ENCODE measurements at regions not wholly inside any gene's neighbourhood (a gene's known extent, or its start where the extent isn't known, plus 50 kb on each side); places are given as distances from the start of the nearest gene placed in this dataset.
"Not testable (repeated sequence)": the region's sequence is repeated elsewhere in the genome, so short reads cannot be mapped to it uniquely, and the experiment has no call there.

DNA sequence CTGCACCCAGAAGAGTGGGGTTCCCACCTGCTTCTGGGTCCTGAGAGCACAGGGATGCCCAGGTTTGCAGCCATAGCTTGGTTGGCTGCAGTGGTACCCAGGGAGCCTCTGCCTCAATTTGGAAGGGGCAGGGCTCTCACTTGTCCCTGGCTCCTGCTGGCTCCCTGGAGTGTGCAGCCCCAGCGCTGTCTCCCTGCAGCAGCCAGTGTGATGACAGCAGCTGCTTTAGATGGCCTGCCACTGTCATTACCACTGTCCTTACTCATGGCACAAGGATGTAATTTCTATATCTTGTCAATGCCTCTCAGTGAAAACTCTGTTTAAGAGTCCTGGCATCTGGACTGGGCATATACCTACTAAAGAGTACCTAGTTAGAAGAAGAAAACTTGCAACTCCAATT, 250.9 kb downstream of the KIF20B start:
- no peak for DNase-seq (ENCODE audit: low read depth)

DNA sequence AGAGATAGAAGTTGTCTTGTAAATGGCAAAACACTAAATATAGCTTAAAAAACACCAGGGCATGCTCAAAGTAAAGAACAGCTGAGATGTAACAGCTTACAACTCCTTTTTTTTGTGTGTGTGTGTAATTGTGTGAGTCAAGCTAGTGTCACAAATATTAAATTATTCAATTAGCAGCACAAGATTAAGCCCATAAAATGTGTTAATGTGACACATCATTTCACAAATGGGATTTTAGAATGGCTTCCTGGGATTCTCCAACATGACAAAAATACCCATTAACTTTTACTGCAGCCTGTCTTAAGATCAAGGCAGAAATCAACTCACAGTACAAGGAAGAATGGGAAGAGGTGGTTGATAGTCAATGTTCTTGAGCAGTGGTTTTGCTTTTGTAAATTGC, 251.4 kb downstream of the KIF20B start:
- DNase-seq (ENCODE audit: low read depth): no peak

DNA sequence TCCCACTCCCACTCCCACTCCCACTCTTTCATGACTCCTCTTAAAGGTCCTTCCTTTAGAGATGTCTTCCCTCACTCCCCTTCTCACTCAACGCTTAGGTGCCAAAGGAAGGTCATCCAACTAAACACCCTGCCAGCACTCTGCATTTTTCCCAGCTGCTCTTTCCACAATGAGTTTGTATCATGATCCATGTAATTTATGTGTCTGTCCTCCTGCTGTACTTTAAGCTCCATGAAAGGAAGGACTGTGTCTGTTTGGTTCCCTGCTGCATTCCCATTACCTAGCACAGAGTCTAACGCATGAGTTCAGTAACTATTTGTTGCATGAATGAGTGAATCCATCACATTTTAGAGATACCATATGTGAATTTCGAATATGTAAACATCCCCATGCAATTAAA, 252.7 kb downstream of the KIF20B start:
- DNase-seq (ENCODE audit: low read depth): peak; percentile 11

DNA sequence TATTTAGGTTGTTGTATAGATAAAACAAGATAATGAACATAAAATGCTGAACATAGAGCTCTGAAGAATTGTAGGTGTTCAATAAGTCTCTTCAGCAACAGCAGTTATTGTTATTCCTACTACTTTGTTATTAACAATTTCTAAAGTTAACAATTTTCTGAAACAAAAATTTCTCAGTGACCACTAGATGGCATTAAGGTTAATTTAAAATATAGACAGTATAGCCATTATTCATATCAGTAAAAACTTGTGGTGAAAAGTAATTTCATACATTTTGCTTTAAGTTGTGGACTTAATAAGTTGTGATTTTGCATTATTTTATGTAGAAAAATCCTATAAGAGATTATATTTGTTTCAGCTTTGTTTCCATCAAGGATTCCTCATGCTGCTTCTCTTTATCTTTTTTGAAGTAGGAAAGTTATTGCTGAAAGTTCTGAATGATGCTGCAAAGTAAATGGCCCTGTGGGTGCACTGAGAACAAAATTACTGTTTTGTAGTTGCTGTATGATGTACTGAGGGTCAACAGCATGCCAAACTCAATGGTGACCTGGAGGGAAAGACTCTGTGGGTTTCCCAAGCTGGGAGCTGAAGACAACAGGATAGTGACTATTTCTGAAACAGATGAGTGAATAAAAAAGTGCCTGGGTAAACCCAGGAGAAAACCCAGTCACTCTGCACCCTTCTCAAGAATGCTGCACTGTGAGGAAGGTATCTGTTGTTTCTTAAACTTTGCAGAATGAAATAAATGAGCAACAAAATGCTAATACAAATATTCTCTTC, 253.6 kb downstream of the KIF20B start:
- peak; percentile 23 for DNase-seq (ENCODE audit: low read depth)

DNA sequence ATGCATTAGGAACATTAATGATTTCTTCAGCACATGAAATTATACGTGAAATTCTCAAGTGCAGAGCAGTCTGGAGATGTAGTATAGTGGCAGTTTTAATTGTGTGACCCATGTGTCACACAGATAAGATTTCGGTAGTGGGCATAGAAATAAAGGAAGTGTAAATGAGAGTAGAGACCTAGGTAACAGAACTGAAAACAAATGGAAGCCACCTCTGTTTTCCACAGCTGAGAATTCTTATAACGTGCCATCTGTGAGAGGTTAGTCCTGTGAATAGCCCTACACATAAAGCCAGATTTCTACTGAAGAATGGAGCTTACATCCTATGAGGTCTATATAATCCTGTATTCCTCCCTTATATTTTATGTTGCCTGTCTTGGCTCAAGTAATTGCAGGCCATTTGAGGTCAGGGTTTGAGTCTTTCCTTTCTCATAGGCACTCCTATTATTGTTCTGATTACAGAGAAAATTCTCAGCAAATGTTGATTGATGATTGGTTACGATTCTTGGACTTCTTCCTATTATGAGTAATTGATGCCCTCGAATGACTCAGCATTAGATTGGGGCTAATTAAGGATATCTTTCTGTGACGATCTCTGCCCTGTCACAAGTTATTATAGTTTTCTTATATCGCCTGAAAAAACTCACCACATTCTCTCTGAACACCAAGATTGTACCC, 258.2 kb downstream of the KIF20B start:
- no peak for DNase-seq (ENCODE audit: low read depth)

DNA sequence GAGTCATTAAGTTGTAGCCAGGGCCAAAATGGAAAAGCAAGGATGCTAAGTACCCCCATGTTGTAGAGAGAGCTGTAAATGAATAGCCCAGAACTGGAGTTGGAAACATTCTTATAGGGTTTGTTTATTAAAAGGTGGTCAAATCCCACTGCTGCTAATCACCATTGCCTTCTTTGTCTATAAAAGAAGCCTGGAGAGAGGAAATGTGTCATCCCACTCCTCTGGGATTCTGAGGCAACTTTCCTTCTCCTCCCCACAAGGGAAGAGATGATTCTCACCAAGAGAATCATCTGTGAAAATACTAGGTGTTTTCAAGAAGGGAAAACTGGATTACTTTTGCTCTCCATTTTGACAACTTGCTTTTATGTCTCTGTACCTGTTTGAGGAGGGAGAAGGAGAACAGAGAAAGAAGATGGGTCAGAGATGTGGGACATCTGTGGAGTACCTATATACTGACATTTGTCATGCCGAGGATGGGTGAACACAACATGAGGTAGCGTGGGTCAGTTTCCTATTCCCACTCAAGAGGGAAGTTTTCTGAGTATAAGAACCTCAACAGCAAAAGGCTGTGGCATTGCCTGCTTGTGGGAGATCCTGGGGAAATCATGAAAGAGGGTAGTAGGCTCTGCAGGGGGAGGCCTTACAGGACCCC, 262.2 kb downstream of the KIF20B start:
- DNase-seq (ENCODE audit: low read depth): peak; percentile 27

DNA sequence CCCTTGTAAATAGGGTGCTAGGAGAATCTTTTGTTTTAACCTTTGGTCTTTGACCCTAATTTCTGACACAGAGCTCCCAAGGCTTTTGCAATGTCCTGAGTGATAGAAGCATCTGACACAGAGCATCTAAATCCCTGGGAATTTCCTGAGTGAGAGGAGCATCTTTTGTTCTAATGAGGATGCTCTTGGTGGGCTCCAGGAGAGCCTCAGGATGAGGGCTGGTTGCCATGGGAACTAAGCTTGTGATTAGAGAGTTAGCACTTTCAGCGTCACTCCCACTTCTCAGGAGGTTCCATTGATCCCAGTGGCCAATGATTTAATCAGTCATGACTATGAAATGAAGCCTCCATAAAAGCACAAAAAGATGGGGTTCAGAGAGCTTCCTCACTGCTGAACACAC, 264.8 kb downstream of the KIF20B start:
- DNase-seq (ENCODE audit: low read depth): no peak

DNA sequence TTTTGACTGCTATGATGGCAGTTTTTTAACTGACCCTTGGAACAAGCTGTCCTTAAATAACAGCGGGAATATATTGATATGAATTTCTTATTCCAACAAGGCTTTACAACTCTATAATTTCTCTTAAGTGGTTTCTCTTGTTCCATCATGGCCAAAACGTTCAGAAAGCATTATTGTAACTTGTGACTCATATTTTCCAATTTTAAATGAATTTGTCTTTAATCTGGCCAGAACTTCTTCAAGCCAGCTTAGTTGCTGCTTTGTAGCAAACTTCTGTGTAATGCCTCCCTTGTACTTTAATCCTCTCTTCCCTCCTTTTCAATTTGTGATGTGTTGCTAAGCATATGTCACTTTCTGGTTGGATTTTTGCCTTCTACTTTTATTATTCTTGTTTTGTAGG, 271.9 kb downstream of the KIF20B start:
- no peak for DNase-seq (ENCODE audit: low read depth)

DNA sequence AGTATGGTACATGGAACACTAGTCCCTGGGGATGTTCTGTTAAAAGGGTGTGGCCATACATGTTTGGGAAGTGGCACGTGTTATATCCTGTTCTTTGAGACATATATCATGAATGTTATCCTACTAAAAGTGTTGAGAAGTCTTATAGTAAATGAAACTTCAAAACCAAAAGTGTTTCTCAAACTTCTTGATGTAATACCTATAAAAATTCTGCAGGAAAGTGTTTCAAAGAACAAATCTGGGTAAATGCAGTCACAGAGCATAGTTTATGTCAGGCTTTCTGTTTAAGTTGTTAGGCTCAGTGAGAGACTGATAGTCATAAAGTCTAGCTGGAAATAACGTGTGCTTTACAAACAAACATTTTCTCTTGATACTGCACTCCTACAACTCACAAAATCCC, 273.7 kb downstream of the KIF20B start:
- DNase-seq (ENCODE audit: low read depth): no peak

DNA sequence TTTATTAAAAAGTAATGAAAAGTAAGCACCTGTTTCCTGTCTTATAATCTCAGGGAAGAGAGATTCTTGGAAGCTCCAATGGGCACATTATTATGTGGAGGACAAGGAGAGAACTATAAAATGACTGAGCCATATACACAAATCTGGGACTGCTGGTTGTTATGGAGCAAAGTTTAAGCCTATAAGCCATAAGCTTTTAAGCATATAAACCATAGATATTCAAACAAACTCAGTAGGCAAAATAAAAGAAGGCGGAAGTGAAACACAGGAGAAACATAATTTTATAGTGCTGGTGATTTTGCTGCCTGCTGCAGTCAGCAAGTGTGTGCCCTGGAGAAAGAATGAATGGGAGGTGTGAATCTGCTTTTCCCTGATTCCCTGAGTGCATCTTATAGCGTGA, 274.4 kb downstream of the KIF20B start:
- DNase-seq (ENCODE audit: low read depth): no peak

DNA sequence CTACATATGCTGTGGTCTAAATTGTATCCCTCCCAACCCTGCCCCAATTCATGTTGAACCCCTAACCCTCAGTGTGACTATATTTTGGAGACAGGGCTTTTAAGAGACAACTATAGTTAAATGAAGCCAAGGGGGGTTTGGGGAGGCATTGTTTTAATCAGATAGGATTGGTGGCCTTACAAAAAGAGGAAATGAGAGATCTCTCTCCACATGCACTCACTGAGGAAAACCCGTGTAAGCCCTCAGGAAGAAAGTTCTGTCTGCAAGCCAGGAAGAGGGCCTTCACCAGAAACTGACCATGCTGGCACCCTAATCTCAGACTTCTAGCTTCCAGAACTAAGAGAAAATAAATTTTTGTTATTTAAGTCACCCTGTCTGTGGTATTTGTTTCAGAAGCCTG, 276.7 kb downstream of the KIF20B start:
- no peak for DNase-seq (ENCODE audit: low read depth)

DNA sequence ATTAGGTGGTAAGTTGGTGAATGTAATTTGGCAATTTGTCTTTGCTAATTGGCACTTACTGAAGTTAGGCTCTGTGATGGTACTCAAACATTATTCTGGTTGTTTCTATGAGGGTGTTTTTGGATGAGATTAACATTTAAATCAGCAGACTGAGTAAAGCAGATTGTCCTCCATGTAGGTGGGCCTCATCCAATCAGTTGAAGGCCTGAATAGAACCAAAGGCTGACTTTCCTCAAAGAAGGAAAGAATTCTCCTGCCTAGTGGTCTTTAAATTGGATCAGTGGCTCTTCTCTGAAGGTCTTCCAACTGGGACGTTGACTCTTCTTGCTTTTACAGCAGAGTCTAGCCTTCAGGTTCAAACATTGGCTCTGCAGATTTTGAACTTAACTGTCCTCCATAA, 278.3 kb downstream of the KIF20B start:
- DNase-seq (ENCODE audit: low read depth): no peak

DNA sequence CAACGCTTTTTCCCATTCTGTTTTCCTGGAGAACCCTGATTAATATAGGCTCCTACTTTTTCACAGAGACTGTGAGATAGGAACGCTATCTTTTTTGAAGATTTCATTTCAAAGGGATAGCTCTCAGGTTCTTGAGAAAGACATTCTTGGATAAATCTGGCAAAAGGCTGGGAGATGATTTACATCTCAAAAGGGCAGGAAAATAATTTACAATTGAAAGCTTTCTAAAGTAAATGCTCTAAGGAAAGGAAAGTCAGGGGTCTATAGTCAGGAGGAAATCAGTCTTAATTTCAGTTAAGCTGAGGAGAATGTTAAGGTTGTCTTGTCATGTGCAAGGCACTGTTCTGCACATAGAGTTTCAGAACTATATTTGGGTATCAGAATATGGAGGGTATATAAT, 278.8 kb downstream of the KIF20B start:
- DNase-seq (ENCODE audit: low read depth): no peak

DNA sequence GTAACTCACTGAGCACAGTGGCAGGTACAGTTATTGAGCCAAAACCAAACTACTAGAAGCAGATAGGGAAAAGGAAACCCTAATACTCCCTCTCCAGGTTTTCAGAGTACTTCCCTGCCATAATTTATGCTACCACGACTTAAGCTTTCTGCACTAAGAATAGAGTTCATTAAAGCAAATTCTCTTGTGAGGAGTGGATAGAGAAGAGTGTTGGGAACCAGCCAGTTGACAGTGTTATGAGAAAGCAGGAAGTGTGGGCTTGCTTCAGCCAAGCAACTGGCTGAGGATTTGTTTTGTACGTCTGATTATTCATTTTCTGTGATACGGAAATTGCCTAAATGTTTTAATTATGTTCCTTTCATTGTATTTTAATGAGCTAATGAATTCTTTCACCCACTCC, 280.5 kb downstream of the KIF20B start:
- peak; percentile 22 for DNase-seq (ENCODE audit: low read depth)

DNA sequence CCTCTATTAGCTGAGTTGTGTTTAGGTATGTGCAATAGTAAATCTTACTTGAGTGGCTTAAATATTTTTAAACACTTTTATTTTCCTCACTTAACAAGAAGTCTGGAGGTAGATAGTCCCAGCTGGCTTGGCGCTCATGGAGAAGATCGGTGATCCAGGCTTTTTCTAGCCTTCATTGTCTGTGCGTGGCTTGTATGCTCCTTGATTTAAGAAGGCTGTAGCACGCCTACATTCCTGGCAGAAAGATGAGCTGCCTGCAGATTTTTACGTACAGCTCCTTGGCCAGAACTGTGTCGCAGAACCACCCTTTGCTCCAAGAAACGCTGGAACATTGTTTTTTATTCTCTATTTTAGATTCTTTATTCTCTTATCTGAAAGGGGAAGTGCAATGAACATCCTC, 284.1 kb downstream of the KIF20B start:
- DNase-seq (ENCODE audit: low read depth): no peak

DNA sequence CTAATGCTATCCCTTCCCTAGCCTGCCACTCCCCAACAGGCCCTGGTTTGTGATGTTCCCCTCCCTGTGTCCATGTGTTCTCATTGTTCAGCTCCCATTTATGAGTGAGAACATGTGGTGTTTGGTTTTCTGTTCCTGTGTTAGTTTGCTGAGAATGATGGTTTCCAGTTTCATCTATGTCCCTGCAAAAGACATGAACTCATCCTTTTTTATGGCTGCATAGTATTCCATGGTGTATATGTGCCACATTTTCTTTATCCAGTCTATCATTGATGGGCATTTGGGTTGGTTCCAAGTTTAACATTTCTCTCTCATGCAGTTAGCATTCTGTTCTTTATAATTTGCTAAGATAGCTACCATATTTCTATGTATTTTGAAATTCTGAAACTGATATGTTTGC, 287.0 kb downstream of the KIF20B start:
- not testable (repeated sequence) for DNase-seq (ENCODE audit: low read depth)

DNA sequence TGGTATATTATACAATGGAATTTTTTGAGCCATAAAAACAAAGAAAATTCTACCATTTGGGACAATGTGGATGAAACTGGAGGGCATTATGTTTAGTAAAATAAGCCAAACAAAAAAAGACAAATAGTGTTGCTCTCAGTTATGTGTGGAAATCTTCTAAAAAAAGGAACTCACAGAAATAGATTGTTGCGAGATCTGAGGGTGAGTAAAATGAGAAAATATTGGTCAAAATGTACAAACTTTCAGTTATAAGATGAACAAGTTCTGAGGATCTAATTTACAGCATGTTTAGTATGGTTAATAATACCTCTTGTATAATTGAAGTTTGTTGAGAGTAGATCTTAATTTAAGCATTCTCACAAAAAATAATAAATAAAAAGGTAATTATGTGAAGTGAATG, 291.2 kb downstream of the KIF20B start:
- no peak for DNase-seq (ENCODE audit: low read depth)

DNA sequence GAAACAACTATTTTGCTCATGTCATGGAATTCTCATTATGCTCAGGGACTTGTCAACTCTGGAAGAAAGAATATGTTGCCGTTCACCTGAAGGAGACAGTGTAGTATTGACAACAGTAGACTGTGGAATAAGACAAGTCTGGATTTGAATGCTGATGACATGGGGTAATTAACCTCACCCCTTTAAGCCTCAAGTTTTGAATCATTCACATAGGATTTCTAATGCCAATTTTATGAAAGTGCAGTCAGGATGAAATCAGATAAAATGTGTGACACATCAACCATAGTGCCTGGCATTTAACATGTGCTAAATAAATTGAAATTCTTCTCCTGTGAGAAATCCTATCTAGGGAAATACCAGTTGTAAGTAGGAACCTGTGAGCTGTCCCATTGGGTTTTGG, 305.8 kb downstream of the KIF20B start:
- peak; percentile 75 for DNase-seq (ENCODE audit: low read depth)

DNA sequence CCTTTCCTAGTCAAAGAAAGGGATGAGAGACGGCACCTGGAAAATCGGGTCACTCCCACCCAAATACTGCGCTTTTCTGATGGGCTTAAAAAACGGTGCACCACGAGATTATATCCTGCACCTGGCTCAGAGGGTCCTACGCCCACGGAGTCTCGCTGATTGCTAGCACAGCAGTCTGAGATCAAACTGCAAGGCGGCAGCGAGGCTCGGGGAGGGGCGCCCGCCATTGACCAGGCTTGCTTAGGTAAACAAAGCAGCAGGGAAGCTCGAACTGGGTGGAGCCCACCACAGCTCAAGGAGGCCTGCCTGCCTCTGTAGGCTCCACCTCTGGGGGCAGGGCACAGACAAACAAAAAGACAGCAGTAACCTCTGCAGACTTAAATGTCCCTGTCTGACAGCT, 309.9 kb downstream of the KIF20B start:
- DNase-seq (ENCODE audit: low read depth): not testable (repeated sequence)

DNA sequence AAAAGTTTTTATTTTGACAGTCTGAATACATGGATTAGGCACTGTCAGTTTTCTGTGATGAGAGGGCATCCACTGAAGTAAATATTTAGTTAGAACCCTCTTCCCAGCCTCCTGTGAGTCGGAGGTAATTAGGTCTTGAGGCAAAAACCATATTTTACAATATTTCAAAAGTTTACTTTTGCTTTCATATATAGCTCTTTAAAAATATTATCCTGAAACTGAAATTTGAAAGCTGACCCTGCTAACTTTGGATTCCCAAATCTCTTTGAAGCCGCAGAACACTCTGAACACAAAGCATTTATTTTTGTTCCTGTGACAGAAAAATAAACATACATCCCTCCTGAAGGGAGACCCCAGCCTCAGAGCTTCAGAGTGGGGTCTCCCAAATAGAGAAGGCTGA, 317.4 kb downstream of the KIF20B start:
- DNase-seq (ENCODE audit: low read depth): no peak

DNA sequence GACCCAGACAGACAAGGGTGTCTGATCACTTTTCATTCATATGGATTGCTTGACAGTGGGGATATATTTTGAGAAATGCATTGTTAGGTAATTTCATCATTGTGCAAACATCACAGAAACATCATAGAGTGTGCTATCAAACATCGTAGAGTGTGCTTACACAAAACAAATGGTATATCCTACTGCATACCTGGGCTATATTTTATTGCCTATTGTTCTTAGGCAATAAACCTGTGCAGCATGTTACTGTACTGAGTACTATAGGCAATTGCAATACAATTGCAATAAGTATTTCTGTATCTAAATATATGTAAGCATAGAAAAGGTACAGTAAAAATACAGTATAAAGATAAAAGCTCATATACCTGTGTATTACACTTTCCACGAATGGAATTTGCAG, 319.1 kb downstream of the KIF20B start:
- no peak for DNase-seq (ENCODE audit: low read depth)

DNA sequence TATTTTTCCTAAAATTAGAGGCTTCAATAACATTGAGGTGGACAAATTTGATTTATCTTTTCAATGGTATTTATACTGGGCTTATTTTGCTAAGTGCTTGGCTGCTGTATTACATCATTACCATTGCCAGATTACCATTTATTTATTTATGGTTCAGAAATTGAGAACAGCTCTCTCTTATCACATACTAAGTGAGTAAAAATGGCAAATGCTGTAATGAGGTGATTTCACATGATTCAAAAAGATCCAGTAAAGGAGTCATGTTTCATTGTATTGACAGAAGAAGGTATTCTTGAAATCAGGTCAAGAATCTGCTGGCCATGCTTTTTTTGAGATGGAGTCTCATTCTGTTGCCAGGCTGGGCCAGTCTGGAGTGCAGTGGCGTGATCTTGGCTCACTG, 322.6 kb downstream of the KIF20B start:
- DNase-seq (ENCODE audit: low read depth): no peak

DNA sequence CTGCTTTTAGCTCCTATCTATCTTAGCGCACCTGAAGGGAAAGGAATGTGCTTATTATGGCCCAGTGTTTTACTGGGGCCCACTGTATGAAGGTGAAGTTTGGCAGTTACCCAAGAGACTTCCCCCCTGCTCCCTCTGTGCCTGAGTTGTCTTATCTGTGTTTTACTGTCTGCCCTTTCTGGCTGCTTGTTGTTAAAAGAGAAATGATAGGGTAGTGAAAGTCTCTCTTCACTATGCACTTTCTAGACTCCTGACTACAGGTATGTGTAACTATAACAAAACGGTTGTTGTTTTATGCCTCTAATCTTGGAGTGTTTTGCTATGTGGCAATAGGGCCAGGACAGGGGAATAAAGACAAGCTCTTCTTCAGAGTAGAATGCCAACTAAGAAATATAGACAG, 326.9 kb downstream of the KIF20B start:
- peak; percentile 1 for DNase-seq (ENCODE audit: low read depth)

Measured in amniotic epithelial cell (primary cell).